GM21825 (cell line): ENCODE measurements at regions not wholly inside any gene's neighbourhood (a gene's known extent, or its start where the extent isn't known, plus 50 kb on each side); places are given as distances from the start of the nearest gene placed in this dataset.
A peak's percentile ranks its signal among the peaks of the same experiment; 100 is the strongest.
"Not testable (repeated sequence)": the region's sequence is repeated elsewhere in the genome, so short reads cannot be mapped to it uniquely, and the experiment has no call there.

Experiments
- ATAC-seq: cut with Tn5 transposase; IDR thresholded peaks from one replicate; pipeline ENCODE4 v1.9.1; 2021; ENCODE audit warnings: mild to moderate bottlenecking, moderate library complexity; ENCODE audit not compliant: unreplicated experiment

GRCh38 chr6:74448850-74449249 is 752.8 kb downstream of the CD109 start:
- no peak for ATAC-seq

- peak; percentile 90 for ATAC-seq
These were observed 751.0 kb downstream of the CD109 start for GRCh38 chr6:74447013-74447412.

DNA sequence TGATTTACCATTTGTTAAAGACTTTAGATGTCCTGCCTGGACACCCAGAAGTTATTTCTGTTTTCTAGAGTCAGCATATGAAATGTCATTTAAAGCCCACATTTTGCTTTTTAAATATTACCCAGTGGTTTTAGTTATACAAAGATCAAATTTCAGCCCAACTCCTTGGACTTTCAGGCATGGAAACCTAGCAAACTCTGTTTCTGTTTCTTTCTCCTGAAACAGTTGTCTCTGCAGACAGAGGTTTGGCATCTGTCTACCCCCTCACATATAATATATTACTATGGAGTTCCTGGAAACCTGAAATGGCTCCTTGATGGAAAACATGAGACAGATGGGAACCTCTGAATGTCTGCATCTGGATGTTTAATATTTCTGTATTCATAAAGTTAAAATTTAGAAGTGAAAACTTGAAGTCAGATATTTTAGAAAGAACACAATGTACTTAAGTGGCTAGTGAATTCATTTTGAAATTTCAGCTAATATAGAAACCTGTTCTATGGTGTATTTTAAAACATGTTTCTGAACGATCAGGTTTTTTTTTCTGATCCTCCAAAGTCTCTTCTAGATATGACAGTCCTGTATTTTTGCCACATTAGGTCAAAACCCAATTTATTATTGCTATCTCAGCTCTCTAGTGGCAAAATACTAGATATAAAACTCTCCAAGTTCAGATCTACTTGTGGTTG is 743.3 kb downstream of the CD109 start:
- ATAC-seq: no peak

DNA sequence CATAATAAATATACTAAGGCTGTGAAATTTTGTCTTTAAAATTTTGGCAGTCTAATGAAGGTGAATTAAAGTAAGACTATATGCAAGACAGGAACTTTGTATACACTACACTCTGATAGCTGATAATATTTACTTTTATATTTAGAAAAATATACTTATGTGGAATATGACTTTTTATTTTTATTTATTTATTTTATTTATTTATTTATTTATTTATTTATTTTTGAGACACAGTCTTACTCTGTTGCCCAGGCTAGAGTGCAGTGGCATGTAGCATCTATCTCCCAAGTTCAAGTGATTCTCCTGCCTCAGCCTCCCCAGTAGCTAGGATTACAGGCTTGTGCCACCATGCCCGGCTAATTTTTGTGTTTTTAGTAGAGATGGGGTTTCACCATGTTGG is 742.4 kb downstream of the CD109 start:
- ATAC-seq: not testable (repeated sequence)

GRCh38 chr6:74434171-74434570 is 738.2 kb downstream of the CD109 start:
- no peak for ATAC-seq

- no peak for ATAC-seq
These were observed 736.0 kb downstream of the CD109 start for GRCh38 chr6:74431873-74432580.

DNA sequence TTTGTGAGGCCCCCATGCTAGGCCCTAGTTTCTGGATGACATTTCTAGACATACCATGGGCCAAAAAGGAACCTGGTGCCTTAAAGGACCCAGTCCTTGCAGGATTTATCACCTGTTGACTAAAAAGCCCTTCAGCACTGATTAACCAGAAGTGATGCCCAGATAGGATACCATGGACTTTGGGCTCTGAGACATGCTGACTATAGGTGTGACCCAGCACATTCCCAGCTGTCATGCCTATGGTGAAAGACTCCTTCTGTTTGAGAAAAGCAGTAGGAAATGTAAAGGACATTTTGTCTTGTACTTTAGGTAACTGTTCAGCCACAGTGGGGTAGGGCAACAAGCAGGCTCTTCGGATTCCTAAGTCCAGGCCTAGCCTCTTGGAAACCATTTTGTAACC is 724.2 kb downstream of the CD109 start:
- ATAC-seq: no peak

- ATAC-seq: no peak
These were observed 719.1 kb downstream of the CD109 start for GRCh38 chr6:74415056-74415455.

- ATAC-seq: no peak
These were observed 714.6 kb downstream of the CD109 start for GRCh38 chr6:74410630-74411029.

GRCh38 chr6:74409447-74409846 is 713.4 kb downstream of the CD109 start:
- ATAC-seq: peak; percentile 85

GRCh38 chr6:74408844-74409243 is 712.8 kb downstream of the CD109 start:
- no peak for ATAC-seq

- no peak for ATAC-seq
These were observed 708.4 kb downstream of the CD109 start for GRCh38 chr6:74404366-74404765.

GRCh38 chr6:74402781-74403180 is 706.8 kb downstream of the CD109 start:
- no peak for ATAC-seq

DNA sequence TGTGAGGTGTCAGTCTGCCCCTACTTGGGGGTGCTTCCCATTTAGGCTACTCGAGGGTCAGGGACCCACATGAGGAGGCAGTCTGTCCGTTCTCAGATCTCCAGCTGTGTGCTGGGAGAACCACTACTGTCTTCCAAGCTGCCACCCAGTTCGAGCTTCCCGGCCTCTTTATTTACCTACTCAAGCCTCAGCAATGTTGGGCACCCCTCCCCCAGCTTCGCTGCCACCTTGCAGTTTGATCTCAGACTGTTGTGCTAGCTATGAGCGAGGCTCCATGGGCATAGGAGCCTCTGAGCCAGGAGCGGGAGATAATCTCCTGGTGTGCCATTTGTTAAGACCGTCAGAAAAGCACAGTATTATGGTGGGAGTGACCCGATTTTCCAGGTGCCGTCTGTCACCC is 682.4 kb downstream of the CD109 start:
- ATAC-seq: not testable (repeated sequence)

DNA sequence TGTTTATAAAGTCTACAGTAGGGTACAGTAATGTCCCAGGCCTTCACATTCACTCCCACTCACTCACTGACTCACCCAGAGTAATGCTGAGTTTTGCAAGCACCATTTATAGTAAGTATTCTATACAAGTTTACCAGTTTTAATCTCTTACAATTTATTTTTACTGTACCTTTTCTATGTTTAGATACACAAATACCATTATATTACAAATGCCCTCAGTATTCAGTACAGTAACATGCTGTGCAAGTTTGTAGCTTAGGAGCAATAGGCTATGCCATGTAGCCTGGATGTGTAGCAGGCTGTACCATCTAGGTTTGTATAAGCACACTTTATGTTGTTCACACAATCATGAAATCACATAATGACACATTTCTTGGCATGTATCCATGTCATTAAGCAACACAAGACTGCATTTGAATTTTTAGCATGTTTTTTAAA is 673.6 kb downstream of the CD109 start:
- ATAC-seq: no peak

- no peak for ATAC-seq
These were observed 672.7 kb downstream of the CD109 start for GRCh38 chr6:74368746-74369145.

DNA sequence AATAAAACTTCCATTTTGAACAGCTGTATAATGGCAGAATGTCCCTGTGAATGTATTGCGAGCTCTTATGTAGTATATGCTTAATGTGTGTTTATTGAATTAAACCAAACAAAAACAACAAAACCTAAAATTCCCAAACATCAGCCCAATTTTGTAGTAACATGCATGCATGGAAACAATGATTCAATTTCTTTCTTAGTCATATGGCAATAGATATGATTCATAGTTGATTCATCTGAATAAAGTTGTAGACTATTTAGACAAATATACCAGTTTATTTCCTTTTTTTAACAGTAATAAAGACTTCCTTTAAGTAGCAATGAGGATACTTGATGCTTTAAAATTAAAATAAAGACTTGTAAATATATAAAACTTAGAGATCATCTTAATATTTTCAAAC is 670.6 kb downstream of the CD109 start:
- ATAC-seq: no peak

DNA sequence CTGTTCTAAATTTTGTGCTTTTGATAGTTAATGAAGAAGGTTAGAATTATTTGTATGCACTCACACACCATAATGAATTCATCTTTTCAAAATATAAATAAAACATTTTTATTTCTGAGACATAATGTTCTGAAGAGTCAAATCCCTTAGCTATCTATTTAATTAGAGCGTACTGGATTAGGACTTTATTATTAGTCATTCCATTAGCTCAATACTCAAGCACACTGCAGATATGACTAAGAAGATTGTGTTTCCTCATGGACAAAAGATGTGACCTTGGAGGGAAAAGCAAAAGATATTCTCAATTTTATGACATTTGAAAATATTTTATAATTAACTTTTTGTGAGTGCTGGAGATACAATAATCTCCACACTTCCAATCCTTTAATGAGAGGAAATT is 666.4 kb downstream of the CD109 start:
- ATAC-seq: no peak

DNA sequence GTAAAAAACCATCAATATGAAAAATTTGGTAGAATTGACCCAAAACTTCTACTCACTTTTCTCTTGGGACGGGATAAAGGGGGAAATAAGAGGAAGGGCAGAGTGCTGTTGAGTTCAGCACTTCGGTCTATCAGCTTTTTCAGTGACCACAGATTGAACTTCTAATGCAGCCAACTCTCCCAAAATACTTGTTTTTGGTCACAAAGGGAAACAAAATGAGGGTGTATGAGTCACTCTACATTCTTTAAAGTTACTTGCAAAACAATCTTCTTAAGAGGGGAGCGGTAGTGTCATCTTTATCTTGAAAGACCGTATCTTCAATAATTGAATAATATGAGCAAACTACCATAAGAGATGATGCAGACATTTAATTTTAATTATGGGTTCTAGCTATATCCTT is 661.3 kb downstream of the CD109 start:
- no peak for ATAC-seq

GRCh38 chr6:74356391-74356790 is 660.4 kb downstream of the CD109 start:
- ATAC-seq: no peak

- no peak for ATAC-seq
These were observed 651.0 kb downstream of the CD109 start for GRCh38 chr6:74346936-74347535.

DNA sequence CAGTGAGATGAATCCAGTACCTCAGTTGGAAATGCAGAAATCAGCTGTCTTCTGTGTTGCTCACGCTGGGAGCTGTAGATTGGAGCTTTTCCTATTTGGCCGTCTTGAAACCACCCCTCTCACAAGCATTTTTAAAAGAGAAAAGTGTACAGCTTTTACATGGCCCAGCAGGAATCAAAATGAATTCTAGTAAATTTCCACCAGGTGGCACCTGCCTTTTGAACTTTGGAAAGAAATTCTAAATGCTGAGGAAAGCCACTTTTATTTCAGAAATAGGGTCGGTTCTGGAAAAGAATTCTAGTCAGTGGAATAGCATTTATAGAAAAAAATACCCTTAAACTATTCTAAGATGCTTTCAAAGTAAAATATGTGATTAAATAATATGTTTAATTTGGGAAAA is 647.8 kb downstream of the CD109 start:
- ATAC-seq: no peak
